UCSD-AML1 (cell line): ENCODE measurements at regions not wholly inside any gene's neighbourhood (a gene's known extent, or its start where the extent isn't known, plus 50 kb on each side); places are given as distances from the start of the nearest gene placed in this dataset.
"Not testable (repeated sequence)": the region's sequence is repeated elsewhere in the genome, so short reads cannot be mapped to it uniquely, and the experiment has no call there.

Experiments used
- DNase-seq: peaks from one replicate; lab custom pipeline; 2025; ENCODE audit not compliant: unreplicated experiment; lab: John Stamatoyannopoulos, UW

DNA sequence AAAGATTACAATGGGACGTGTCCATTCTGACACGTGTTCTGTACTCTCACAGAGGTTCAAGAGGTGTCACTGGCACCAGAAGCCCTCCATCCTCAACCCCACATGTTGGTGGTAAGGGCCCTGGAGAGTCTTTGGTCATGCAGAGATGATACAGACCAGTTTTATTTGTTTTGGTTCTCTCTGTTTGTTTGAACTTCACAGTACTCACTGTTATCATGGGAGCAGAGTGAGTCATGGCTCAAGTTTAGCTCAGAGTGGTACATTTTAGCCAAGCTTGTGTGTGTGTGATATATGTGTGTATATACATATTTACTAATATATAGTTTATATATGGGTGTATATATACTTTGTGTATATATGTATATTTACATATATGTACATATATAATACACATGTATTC is 935.6 kb downstream of the GRID1 start:
- DNase-seq: no peak

DNA sequence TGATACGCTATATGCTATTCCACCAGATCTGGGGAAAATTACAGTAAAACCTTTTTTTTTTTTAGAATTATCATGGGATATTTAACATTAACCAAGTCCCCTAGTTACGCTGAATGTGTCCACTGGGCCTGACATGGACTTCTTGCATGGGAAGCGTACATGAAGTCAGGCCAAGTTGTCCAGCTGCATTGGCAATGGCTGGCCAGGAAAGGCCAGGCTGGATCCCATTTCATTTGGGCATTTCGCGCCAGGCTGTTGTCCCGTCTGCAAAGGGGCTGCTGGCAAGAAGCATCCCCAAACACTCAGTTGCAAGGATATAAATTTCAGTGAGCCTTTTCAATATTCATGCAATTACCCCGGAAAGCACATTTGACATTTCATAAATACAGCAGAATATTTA is 933.3 kb downstream of the GRID1 start:
- DNase-seq: no peak

DNA sequence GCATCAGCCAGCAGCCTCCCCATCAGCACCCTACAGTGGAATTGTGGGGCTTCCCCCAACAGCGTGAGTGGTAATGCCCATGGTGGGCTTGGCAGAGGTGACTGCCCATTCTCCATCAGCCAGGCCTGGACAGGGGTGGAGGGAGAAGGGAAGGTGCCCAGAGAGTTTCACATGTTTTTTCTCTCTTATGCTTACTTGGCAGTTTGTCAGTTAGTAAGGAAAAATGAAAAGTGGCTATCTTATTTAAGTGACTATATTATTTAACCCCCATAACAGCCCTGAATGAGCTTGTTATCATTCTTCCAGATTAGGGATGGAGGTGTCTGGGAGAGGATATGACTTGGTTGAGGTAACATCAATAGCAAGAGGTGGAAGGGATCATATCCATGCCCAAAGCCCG is 921.7 kb downstream of the GRID1 start:
- DNase-seq: no peak

DNA sequence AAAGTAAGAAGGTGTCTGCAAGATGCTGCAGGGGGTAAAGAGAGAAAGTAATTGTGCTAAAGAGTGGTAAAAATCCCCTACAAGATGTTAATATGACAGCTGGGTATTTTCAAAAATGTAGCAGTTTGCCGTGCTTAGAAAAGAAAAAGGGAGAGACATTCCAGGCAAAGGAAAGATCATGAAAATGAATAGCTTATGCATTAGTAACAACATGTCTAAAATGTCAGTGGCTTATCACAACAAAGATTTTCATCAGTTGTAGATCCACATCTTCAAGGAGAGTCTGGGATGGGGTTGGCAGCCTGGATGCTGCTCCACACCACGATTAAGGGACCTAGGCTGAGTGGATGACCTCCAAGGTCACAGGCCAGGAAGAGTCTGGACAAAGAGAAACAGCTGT is 920.9 kb downstream of the GRID1 start:
- DNase-seq: no peak

DNA sequence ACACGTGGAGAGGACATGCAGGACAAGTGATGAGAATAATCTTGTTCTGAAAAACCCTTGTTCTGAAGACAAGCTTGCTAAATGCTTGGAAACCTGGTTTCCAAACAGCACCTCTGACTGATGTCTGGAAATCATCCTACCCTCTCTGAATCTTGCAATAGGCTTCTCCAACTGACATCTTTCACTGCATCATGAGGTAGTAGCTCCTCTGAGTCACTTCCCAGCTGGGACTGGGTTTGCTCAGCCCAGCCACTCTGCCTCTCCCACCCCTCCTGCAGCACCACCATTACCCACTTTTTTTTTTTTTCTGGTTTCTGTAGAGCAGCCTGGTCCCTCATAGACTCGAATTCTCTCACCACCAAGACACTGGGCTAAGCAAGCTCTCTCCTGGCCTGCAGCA is 919.8 kb downstream of the GRID1 start:
- no peak for DNase-seq

DNA sequence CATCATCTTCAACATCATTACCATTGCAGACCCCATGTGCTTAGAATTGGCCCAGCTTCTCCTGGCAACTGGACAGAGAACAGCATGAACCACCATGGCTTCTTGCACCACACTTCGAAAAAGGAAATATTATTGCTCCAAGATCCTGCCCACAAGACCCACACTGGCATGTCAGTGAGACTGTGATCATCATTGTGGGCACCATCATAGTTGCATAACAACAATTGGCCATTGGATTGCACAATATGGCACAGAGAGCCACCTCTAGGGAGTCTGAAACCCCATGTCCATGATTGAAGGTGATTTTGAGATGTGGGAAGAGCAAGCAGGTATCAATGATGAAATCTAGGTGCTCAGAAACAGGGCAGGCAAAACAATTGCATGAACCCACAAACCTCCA is 918.9 kb downstream of the GRID1 start:
- no peak for DNase-seq

DNA sequence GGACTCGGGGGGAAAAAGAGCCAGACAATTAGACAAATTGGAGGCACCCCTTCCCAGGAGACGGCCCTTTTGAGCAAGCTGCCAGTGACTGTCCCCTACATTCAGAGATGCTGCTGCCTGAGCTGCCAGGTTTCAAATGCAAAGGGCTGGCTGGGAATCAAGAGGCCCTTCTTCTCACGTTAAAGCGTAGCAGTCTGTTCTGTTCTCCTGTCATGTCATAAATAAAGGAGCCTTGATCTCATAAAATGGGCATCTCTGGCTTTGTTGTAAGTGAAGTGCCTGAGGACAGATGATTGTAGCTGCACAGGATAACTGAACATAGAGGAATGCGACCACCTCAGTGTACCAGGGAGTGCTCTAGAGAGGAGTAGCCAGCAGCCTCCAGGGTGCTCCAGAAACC is 917.9 kb downstream of the GRID1 start:
- no peak for DNase-seq

DNA sequence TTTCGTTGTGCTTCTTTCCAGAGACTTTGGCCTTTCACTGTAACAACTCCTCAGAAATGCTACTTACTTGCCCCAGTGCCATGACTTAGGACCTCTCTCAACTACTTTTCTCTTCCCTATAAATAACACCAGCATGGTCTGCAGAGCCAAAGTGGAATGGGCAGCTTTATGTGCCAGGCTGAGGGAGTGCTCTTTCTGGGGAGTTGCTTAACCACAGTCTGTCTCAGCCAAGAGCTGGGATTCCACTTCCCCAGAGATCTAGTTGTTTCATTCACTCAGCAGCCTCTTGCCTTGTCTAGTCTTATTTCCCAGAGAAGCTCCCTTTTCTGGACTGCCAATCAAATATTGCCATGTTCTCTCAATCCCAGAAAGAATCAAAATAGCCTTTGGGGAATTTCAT is 912.2 kb downstream of the GRID1 start:
- DNase-seq: no peak

DNA sequence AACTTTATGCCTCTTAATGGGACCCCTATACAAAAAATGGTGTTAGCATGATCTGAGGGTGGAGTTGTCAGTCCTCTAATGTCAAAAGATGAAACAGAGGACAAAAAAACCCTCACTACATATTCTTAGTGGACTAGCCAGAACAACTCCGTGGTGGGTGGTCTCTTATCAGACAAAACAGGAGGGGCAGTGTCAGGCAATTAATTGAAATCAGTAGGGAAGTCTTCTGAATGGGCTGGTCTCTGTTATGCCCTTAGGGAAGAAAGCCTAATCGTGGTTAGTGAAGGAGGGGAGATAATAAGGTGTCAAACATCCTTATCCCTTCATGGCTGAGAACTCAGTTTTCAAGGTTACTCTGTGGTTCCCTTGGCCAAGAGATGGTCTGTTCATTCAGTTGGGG is 909.4 kb downstream of the GRID1 start:
- no peak for DNase-seq

DNA sequence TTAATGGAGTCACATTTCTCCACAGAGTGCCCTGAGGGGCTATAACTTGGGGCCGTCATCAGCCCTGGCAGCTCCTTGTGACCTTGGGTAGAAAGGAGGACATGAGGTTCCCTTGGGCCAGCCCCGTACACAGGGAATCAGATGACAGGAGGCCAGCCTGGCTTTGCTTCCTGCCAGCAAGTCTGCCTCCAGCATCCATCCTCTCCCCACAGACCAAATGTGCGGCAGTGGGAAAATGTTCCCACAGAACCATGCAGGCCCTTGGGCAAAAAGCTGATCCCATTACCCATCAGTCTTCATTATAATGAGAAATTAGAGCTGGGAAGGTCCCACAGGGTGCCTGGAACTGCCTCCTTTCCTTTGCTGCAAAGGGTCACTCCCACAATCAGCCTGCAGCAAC is 908.3 kb downstream of the GRID1 start:
- DNase-seq: no peak

DNA sequence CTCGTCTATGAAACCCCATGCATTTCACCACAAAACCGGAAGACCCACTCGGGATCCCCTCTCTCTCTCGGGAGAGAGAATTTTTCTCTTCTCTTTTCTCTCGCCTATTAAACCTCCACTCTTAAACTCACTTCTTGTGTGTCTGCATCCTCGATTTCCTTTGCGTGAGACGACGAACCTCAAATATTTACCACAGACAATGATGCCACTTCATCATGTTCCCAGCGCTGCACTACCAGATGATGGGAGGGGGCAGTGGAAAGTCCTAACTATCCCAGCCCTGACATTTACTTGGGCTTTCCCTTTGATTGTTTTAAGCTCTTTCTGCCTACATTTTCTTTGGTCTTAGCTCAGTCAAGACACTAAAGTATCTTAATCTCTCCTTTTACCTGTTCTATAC is 906.7 kb downstream of the GRID1 start:
- DNase-seq: no peak

DNA sequence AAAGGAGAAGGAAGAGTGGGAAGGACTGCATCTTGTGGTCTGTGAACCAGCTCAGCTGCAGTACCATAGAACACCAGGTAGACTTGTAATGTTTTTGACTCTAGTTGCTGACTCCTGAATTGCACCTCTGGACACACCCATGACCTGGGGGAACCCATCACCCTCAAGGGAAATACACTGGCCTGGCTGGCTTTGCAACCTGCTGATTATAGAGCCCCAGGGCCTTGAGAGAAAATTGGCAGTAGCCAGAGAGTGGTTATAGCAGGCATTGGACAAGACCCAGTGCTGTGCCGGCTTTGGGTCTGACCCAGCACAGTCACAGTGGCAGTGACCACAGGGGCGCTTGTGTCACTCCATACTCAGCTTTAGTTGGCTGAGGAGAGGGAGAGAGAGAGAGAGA is 902.3 kb downstream of the GRID1 start:
- no peak for DNase-seq

DNA sequence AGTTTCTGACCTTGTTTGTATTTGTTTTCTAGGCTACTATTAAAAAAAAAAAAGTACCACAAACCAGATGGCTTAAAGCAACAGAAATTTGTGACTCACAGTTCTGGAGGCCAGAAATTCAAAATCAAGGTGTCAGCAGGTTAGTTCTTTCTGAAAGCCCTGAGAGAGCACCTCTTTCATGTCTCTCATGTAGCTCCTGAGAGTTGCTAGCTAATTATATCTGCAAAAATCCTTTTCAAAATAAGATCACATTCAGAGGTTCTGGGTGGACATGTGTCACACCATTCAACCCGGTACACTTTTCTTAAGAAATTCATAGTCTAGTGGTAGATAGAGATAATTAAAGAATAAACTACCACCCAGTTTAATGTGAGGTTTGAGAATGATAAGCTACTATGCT is 888.6 kb downstream of the GRID1 start:
- no peak for DNase-seq

DNA sequence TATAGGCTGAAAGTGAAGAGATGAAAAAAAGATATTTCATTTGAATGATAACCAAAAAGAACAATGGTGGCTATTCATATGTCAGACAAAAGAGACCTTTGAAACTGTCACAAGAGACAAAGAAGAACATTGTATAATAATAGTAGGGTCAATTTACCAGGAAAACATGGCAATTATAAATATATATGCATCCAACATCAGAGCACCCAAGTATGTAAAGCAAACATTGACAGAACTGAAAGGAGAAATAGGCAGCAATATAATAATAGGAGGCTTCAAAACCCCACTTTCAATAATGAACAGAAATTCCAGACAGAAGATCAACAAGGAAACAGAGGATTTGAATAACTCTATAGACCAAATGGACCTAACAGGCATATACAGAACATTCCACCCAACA is 876.2 kb downstream of the GRID1 start:
- DNase-seq: no peak

DNA sequence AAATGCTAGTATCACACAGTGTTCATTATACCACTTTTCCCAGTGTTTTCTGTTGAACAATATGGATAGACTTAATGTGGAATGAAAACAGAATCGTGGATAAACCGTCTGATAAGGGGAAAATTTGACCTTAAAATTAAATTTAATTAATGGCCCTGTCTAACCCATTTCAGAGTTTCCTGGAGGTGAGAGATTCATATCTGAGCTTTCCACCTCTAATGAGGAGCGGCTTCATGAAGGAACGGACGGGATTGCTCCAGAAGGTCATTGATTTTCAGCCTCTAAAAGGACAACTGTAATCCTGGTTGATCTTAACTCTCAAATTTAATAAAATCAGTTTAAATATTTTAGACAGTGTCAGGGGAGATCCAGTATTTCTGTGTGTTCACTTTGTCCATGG is 874.9 kb downstream of the GRID1 start:
- no peak for DNase-seq

DNA sequence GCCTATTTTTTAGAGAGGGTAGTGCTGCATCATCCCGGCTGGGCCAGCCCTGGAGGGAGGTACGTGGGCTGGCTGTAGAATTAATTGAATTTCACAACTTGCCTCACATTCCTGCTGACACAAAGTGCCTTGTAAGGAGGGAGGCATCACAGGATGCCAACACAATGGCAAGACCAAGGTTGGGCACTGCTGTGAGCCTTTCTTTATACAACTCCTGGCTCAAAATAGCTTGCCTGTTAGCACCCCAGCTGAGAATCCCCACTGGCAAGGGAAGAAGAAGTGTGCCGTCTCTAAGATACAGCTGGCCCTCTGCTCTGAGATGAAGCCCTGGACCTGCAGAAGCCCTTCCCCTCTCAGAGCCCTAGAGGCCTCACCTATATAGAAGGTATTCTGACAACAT is 873.9 kb downstream of the GRID1 start:
- DNase-seq: no peak

DNA sequence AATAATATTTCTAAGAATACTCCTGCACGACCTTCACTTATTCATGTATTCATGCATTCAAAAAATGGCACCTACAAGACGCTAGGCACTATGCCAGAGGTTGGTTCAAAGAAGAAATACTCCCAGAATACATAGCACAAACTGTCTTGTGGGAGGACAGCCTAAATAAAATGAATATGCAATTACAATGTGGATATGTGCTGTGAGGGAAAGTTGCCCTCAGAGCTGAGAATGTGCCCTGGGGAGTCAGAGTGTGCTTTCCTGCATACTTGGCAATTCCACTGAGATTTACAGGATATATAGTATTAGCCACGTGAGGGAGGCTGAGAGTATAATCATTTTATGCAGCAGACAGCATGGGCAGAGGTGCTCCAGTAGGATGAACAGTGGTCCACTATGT is 872.9 kb downstream of the GRID1 start:
- DNase-seq: no peak

DNA sequence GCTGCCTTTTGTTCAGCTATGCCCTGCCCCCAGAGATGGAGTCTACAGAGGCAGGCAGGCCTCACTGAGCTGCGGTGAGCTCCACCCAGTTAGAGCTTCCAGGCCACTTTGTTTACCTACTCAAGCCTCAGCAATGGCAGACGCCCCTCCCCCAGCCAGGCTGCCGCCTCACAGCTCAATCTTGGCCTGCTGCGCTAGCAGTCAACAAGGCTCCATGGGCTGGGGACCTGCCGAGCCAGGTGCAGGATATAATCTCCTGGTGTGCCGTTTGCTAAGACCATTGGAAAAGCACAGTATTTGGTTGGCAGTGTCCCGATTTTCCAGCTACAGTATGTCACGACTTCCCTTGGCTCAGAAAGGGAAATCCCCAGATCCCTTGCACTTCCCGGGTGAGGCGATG is 862.0 kb downstream of the GRID1 start:
- DNase-seq: not testable (repeated sequence)

DNA sequence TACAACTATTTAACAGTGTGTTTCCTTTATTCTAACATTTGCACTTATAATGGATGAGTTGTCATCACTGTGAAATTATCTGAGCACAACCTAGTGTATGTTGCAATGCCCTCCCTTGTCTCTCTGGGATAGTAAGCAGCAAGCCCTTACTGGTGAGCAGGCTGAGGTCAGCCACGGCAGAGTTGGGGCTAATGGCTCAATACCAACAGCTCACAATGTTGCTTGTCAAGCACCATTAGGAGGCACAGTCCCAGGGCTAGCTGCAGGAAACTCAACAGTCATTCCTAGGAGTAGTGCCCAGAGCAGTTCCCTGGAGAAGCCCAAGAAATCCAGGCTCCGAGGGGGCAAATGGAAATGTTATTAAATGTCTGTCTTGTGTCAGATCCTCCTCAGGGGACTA is 858.4 kb downstream of the GRID1 start:
- DNase-seq: no peak

DNA sequence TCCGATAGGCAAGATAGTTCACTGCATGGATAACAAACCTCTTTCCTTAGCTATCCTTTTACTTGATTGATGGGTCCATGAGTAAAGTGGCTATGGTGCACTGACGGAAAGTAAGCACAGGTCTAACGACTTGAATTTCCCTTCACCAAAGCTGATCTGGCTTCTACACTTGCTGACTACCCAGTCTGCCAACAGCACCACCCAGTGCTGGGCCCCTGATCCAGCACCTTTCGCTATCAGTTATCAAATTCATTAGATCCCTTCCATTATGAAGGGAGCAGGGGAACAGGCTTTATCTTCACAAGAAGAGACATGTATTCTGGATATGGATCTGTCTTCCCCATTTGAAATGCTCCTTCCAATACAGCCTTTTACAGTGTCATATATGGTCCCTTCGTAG is 855.9 kb downstream of the GRID1 start:
- DNase-seq: no peak

DNA sequence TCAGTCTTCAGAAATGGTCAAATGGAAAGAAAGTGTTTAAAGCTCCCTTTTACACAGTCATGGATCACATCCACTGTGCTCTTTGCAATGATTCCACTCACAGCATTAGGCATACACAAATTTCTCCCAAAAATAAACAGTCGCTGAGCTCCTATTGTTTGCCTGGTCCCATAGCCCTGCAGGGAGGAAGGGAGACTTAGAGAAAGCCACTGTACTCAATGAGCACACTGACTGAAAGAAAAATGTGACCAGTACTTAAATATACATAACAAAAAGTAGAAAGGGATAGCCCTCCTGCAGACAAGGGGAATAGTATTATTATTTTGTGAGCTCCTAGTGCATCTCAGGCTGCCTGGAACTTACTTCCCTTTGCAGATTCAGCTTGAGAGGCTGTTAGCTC is 853.2 kb downstream of the GRID1 start:
- no peak for DNase-seq

DNA sequence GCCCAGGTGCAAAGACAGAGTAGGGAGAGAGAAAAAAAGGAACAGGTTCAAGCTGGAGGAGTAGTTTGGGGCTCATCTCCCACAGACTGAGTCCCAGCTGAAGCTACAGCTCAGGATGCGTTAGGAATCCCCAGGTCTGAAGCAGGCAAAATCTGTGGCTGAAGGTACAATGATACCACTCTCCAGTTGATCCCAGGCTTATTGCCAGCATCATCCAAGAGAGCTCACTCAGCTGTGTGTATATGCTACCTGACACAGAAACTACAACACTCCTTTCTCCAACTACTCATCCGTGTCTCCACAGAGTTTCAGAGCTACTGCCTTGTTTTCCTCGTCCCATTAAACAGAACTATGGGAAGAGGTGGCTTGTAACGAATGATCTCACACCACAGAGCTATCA is 851.3 kb downstream of the GRID1 start:
- DNase-seq: no peak

DNA sequence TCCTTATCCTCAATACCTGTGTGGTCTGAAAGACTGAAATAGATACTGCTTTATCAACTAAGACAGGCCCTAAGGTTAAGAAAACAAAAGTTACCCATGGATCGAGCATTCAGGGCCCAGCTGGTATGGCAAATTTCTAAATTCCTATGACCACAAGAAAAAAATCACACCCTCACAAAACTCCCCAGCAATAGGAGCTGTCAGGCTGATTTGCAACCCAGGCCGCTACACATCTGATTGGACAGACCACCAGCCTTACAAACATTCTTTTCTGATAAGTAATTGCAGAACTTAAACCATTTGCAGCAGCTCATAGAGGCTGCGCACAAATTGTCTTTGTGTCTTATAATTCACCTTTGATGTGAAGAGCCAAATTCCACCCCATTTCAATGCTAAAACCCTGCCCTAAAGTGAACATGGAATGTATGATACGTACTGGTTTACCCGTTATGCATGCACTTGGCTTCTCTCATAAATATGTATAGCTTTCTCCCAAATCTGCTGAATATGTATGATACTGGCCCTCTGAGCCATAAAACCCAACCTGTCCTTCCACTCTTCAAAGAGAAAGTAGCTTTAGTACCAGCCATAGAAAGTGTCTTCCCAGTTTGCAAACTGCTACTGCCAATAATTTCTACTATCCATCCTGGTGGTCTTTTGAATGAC is 842.5 kb downstream of the GRID1 start:
- DNase-seq: no peak
